GM19239 (cell line): ENCODE measurements at regions not wholly inside any gene's neighbourhood (a gene's known extent, or its start where the extent isn't known, plus 50 kb on each side); places are given as distances from the start of the nearest gene placed in this dataset.
"Not testable (repeated sequence)": the region's sequence is repeated elsewhere in the genome, so short reads cannot be mapped to it uniquely, and the experiment has no call there.

Experiments used
- DNase-seq: peaks from one replicate; pipeline ENCODE4 v3.0.0; 2011; ENCODE audit warnings: low spot score; ENCODE audit not compliant: insufficient read length
- FAIRE-seq: peaks from 2 replicates; lab custom pipeline; 2011; peaks lifted over from hg19 to GRCh38; lab: Jason Lieb, UNC

GRCh38 chr7:68082066-68082960 is 1085.7 kb downstream of the TYW1 start:
- not testable (repeated sequence) for FAIRE-seq, DNase-seq

GRCh38 chr7:68082961-68083657 is 1086.5 kb downstream of the TYW1 start:
- not testable (repeated sequence) for DNase-seq, FAIRE-seq

- DNase-seq: no peak
Observed at GRCh38 chr7:68087401-68087800, 1090.8 kb downstream of the TYW1 start.

GRCh38 chr7:68088879-68089278 is 1092.2 kb downstream of the TYW1 start:
- DNase-seq: no peak
- no peak for FAIRE-seq

More at GRCh38 chr7:68087401-68087800, 1090.8 kb downstream of the TYW1 start:
- no peak for FAIRE-seq

- FAIRE-seq, DNase-seq: not testable (repeated sequence)
Observed at GRCh38 chr7:68090256-68090655, 1093.6 kb downstream of the TYW1 start.

- no peak for FAIRE-seq
- no peak for DNase-seq
Observed at GRCh38 chr7:68103319-68103718, 1106.7 kb downstream of the TYW1 start.

GRCh38 chr7:68107261-68107660 is 1110.6 kb downstream of the TYW1 start:
- FAIRE-seq (no peak), DNase-seq (no peak)

- FAIRE-seq (no peak), DNase-seq (no peak)
Observed at GRCh38 chr7:68107968-68108367, 1111.3 kb downstream of the TYW1 start.

- FAIRE-seq (no peak), DNase-seq (no peak)
Observed at GRCh38 chr7:68109299-68109698, 1112.7 kb downstream of the TYW1 start.

GRCh38 chr7:68119411-68119810 is 1122.8 kb downstream of the TYW1 start:
- DNase-seq: no peak
- FAIRE-seq: no peak

- FAIRE-seq (no peak), DNase-seq (no peak)
Observed at GRCh38 chr7:68121056-68121455, 1124.4 kb downstream of the TYW1 start.

GRCh38 chr7:68121655-68122054 is 1125.0 kb downstream of the TYW1 start:
- FAIRE-seq (no peak), DNase-seq (no peak)

GRCh38 chr7:68122801-68123200 is 1126.2 kb downstream of the TYW1 start:
- no peak for DNase-seq
- FAIRE-seq: no peak

GRCh38 chr7:68125168-68125567 is 1128.5 kb downstream of the TYW1 start:
- FAIRE-seq: no peak
- no peak for DNase-seq

GRCh38 chr7:68133045-68133444 is 1136.4 kb downstream of the TYW1 start:
- FAIRE-seq (no peak), DNase-seq (no peak)

GRCh38 chr7:68143345-68143744 is 1146.7 kb downstream of the TYW1 start:
- FAIRE-seq (no peak), DNase-seq (no peak)

GRCh38 chr7:68146983-68147382 is 1150.3 kb downstream of the TYW1 start:
- DNase-seq (no peak), FAIRE-seq (no peak)

- DNase-seq (no peak), FAIRE-seq (no peak)
Observed at GRCh38 chr7:68147614-68148238, 1151.1 kb downstream of the TYW1 start.

GRCh38 chr7:68148440-68148839 is 1151.8 kb downstream of the TYW1 start:
- DNase-seq: no peak
- no peak for FAIRE-seq

- DNase-seq (no peak), FAIRE-seq (no peak)
Observed at GRCh38 chr7:68152205-68152604, 1155.6 kb downstream of the TYW1 start.

GRCh38 chr7:68155676-68156075 is 1159.0 kb downstream of the TYW1 start:
- DNase-seq (no peak), FAIRE-seq (no peak)
